ENCODE measurements at regions not wholly inside any gene's neighbourhood (a gene's known extent, or its start where the extent isn't known, plus 50 kb on each side); places are given as distances from the start of the nearest gene placed in this dataset.
"Not testable (repeated sequence)": the region's sequence is repeated elsewhere in the genome, so short reads cannot be mapped to it uniquely, and the experiment has no call there.

GRCh38 chr5:108685448-108686216 lies 62.1 kb upstream of the FER start:
- H3K79me2 ChIP-seq (ENCODE audit: control insufficient read depth, insufficient read depth, low read length); POLR2A ChIA-PET; H3K4me3 ChIP-seq; H3K27me3 ChIP-seq (replicated peaks in 1 of 2; ENCODE audit: control insufficient read depth in 2 of 2, insufficient read depth in 2 of 2, low read length in 1 of 2); in situ Hi-C loops (cut with MboI); H3K9me3 ChIP-seq (replicated peaks; ENCODE audit: control insufficient read depth, insufficient read depth, low read length); H3K9ac ChIP-seq (ENCODE audit: control insufficient read depth, insufficient read depth, low read length); FAIRE-seq; H4K20me1 ChIP-seq (ENCODE audit: control insufficient read depth, insufficient read depth); H3K4me2 ChIP-seq (ENCODE audit: control insufficient read depth, insufficient read depth); H3K36me3 ChIP-seq (ENCODE audit: control insufficient read depth in 2 of 2, insufficient read depth in 2 of 2, low read length in 1 of 2); DNase-seq (ENCODE audit: low read depth, low spot score); H3K27ac ChIP-seq (ENCODE audit: control insufficient read depth, insufficient read depth); H3K4me1 ChIP-seq (ENCODE audit: control insufficient read depth, insufficient read depth, low read length); BruUV-seq (replicated peaks): not testable (repeated sequence)
- TF ChIP-seq YY1 (IDR thresholded peaks at IDR 0.05; ENCODE audit: low read depth, low read length): peak; percentile 19; the same call in 1 of the 2 replicates
- ChIA-PET SMC1A (ENCODE audit: uncharacterized antibody, unreplicated experiment) (interaction anchor here (0.6 to 2.1 kb wide), 8 partner anchors 8 to 680 kb away, joined by 3 to 5 read pairs (median 3); no protein-coding TSS in a partner anchor), CTCF (interaction anchor here (0.6 to 1.6 kb wide), 5 partner anchors 9 to 799 kb away, joined by 3 to 4 read pairs (median 3); no protein-coding TSS in a partner anchor), RAD21 (ENCODE audit: unreplicated experiment) (interaction anchor here (1.0 to 1.4 kb wide), 2 partner anchors 12 to 41 kb away, joined by 3 read pairs; no protein-coding TSS in a partner anchor)
- H2AFZ ChIP-seq (ENCODE audit: control insufficient read depth, low read depth, low read length): peak overlapping the region; percentile 35; the same call in 1 of the 2 replicates
- WGBS (ENCODE audit: insufficient coverage, insufficient replicate concordance, low lambda C conversion rate, missing lambda C conversion rate): 47% methylated on average over 19 of the region's 19 CpGs
- intact Hi-C loops (cut with micrococcal nuclease; ENCODE audit: unreplicated experiment): loop anchor here (10.0 kb wide), 2 partner anchors 129 to 469 kb away; no protein-coding TSS in a partner anchor
- ATAC-seq: peak; percentile 45

- FAIRE-seq: peak; percentile 92
- Histone ChIP-seq H3K9ac (ENCODE audit: control insufficient read depth, insufficient read depth, low read length) (peak overlapping the region; percentile 66), H3K9me3 (replicated peaks; ENCODE audit: control insufficient read depth, insufficient read depth, low read length) (no peaks in the 10 kb centered on the region), H3K4me3 (peak overlapping the region; percentile 37; the same call in 1 of the 2 replicates), H3K27ac (ENCODE audit: control insufficient read depth, insufficient read depth) (peak overlapping the region; percentile 66), H3K36me3 (ENCODE audit: control insufficient read depth in 2 of 2, insufficient read depth in 2 of 2, low read length in 1 of 2) (no peaks in the 10 kb centered on the region), H2AFZ (ENCODE audit: control insufficient read depth, low read depth, low read length) (peak overlapping the region; percentile 81), H3K4me1 (ENCODE audit: control insufficient read depth, insufficient read depth, low read length) (peaks cover 3% of the 10 kb centered on the region; the same call in 1 of the 2 replicates), H4K20me1 (ENCODE audit: control insufficient read depth, insufficient read depth) (no peaks in the 10 kb centered on the region), H3K79me2 (ENCODE audit: control insufficient read depth, insufficient read depth, low read length) (no peaks in the 10 kb centered on the region), H3K4me2 (ENCODE audit: control insufficient read depth, insufficient read depth) (peak overlapping the region; percentile 79), H3K27me3 (replicated peaks in 1 of 2; ENCODE audit: control insufficient read depth in 2 of 2, insufficient read depth in 2 of 2, low read length in 1 of 2) (no peaks in the 10 kb centered on the region)
- RAD21 ChIA-PET (ENCODE audit: unreplicated experiment): interaction anchor here (0.7 to 1.6 kb wide), 12 partner anchors 13 to 788 kb away, joined by 3 to 5 read pairs (median 3); partner anchors contain the start of gene FER
- POLR2A ChIA-PET: interaction anchor here (0.6 to 0.7 kb wide), 3 partner anchors 30 to 88 kb away, joined by 3 to 5 read pairs (median 4); no protein-coding TSS in a partner anchor
- peak; percentile 67 for DNase-seq (ENCODE audit: low read depth, low spot score)
- BruUV-seq (replicated peaks): no TSS peak
- intact Hi-C loops (cut with micrococcal nuclease; ENCODE audit: unreplicated experiment) (loop anchor here (1.0 to 10.0 kb wide), 7 partner anchors 70 to 798 kb away; no protein-coding TSS in a partner anchor), in situ Hi-C loops (cut with MboI) (no loop called here)
- CTCF ChIA-PET: interaction anchor here (0.6 to 2.3 kb wide), 32 partner anchors 12 to 794 kb away, joined by 3 to 19 read pairs (median 5); no protein-coding TSS in a partner anchor
- SMC1A ChIA-PET (ENCODE audit: uncharacterized antibody, unreplicated experiment): interaction anchor here (0.7 to 1.7 kb wide), 30 partner anchors 13 to 1007 kb away, joined by 3 to 17 read pairs (median 3); no protein-coding TSS in a partner anchor
- ATAC-seq: peak; percentile 98
- 5% methylated on average over 5 of the region's 5 CpGs for WGBS (ENCODE audit: insufficient coverage, insufficient replicate concordance, low lambda C conversion rate, missing lambda C conversion rate)
- TF ChIP-seq EP300 (IDR thresholded peaks at IDR 0.05; ENCODE audit: borderline replicate concordance in 1 of 2, control insufficient read depth in 1 of 2, low read depth in 2 of 2, low read length in 2 of 2) (no peak), BACH1 (IDR thresholded peaks at IDR 0.05; ENCODE audit: borderline replicate concordance) (peak; percentile 63; the same call in 1 of the 2 replicates), ZNF24 (IDR thresholded peaks at IDR 0.05) (0 out of 2 replicates have a peak, but pooled peaks have one; percentile 57), RB1 (IDR thresholded peaks at IDR 0.05; ENCODE audit: borderline replicate concordance) (no peak), MEF2A (IDR thresholded peaks at IDR 0.05; ENCODE audit: insufficient read depth, low read depth, low read length) (peak; percentile 40; the same call in 1 of the 2 replicates), SMARCA5 (IDR thresholded peaks at IDR 0.05) (peak; percentile 88; the same call in 1 of the 2 replicates), POU2F2 (IDR thresholded peaks at IDR 0.05; ENCODE audit: borderline replicate concordance, low read depth, low read length) (0 out of 3 replicates have a peak, but pooled peaks have one; percentile 22), SMC3 (IDR thresholded peaks at IDR 0.05; ENCODE audit: borderline replicate concordance, low read length) (peak; percentile 89)
Observed at GRCh38 chr5:108681079-108681921, 66.4 kb upstream of the FER start.

Measured in GM12878 (cell line).